GM19463 (cell line): ENCODE measurements at regions not wholly inside any gene's neighbourhood (a gene's known extent, or its start where the extent isn't known, plus 50 kb on each side); places are given as distances from the start of the nearest gene placed in this dataset.
A peak's percentile ranks its signal among the peaks of the same experiment; 100 is the strongest.

Experiments used
- ATAC-seq: cut with Tn5 transposase; IDR thresholded peaks from one replicate; pipeline ENCODE4 v1.9.1; 2021; ENCODE audit warnings: mild to moderate bottlenecking, moderate library complexity; ENCODE audit not compliant: unreplicated experiment

GRCh38 chr4:163948920-163949455, 454.5 kb downstream of the TMA16 start:
- no peak for ATAC-seq

- no peak for ATAC-seq
Measured at GRCh38 chr4:163949976-163950601, 455.6 kb downstream of the TMA16 start.

- ATAC-seq = no peak
Measured at GRCh38 chr4:163955288-163955687, 460.8 kb downstream of the TMA16 start.

GRCh38 chr4:163958751-163959150, 464.3 kb downstream of the TMA16 start:
- no peak for ATAC-seq

- ATAC-seq = no peak
Measured at GRCh38 chr4:163959932-163960331, 465.4 kb downstream of the TMA16 start.

- ATAC-seq = no peak
Measured at GRCh38 chr4:163966612-163967011, 472.1 kb downstream of the TMA16 start.

GRCh38 chr4:163967263-163967662, 472.8 kb downstream of the TMA16 start:
- ATAC-seq = peak; percentile 77

GRCh38 chr4:163967710-163968109, 473.2 kb downstream of the TMA16 start:
- ATAC-seq = no peak

GRCh38 chr4:163969291-163969690, 474.8 kb downstream of the TMA16 start:
- ATAC-seq = no peak

GRCh38 chr4:163976588-163976987, 482.1 kb downstream of the TMA16 start:
- no peak for ATAC-seq

GRCh38 chr4:163988391-163988790, 493.9 kb downstream of the TMA16 start:
- no peak for ATAC-seq

- ATAC-seq = no peak
Measured at GRCh38 chr4:163988865-163989264, 494.4 kb downstream of the TMA16 start.

GRCh38 chr4:163991298-163991865, 496.9 kb downstream of the TMA16 start:
- ATAC-seq = no peak

- ATAC-seq = no peak
Measured at GRCh38 chr4:164009435-164009834, 514.9 kb downstream of the TMA16 start.

GRCh38 chr4:164011791-164012190, 517.3 kb downstream of the TMA16 start:
- no peak for ATAC-seq

- ATAC-seq = peak; percentile 88
Measured at GRCh38 chr4:164012396-164013027, 518.0 kb downstream of the TMA16 start.

- ATAC-seq = no peak
Measured at GRCh38 chr4:164021947-164022346, 527.5 kb downstream of the TMA16 start.

- ATAC-seq = no peak
Measured at GRCh38 chr4:164023214-164023613, 528.7 kb downstream of the TMA16 start.

GRCh38 chr4:164027805-164028204, 533.3 kb downstream of the TMA16 start:
- no peak for ATAC-seq

GRCh38 chr4:164039482-164039881, 545.0 kb downstream of the TMA16 start:
- no peak for ATAC-seq

- ATAC-seq = no peak
Measured at GRCh38 chr4:164056426-164057142, 562.1 kb downstream of the TMA16 start.
